HG02870 (cell line): ENCODE measurements at regions not wholly inside any gene's neighbourhood (a gene's known extent, or its start where the extent isn't known, plus 50 kb on each side); places are given as distances from the start of the nearest gene placed in this dataset.
A peak's percentile ranks its signal among the peaks of the same experiment; 100 is the strongest.
"Not testable (repeated sequence)": the region's sequence is repeated elsewhere in the genome, so short reads cannot be mapped to it uniquely, and the experiment has no call there.

Source experiments
- ATAC-seq: cut with Tn5 transposase; IDR thresholded peaks from one replicate; pipeline ENCODE4 v1.9.1; 2021; ENCODE audit warnings: mild to moderate bottlenecking, moderate library complexity; ENCODE audit not compliant: unreplicated experiment

DNA sequence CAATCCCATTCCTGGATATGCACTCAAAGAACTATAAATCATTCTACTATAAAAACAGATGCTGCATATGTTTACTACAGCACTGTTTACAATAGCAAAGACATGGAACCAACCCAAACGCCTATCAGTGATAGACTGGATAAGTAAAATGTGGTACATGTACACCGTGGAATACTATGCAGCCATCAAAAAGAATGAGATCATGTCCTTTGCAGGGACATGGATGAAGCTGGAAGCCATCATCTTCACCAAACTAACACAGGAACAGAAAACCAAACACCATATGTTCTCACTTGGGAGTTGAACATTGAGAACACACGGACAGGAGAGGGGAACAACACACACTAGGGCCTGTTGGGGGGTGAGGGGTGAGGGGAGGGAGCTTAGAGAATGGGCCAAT, 274.9 kb upstream of the KIAA1217 start:
- ATAC-seq = not testable (repeated sequence)

DNA sequence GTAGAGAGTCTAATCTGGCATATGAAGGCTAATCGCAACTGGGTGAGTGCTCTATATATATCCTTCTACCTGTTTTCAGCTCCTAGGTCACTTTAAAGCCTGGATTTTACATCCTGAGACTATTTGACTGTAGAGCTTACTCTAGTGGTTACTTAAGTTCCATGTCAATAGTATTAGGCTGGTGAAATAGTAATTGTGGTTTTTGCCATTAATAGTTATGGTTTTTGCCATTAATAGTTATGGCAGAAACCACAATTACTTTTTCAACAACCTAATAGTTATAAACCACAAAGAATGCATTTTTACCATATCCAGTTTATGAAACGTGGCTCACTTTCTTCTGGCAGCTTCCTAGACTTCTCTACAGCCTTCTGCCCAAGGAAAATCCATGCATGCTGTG, 263.1 kb upstream of the KIAA1217 start:
- ATAC-seq = no peak

DNA sequence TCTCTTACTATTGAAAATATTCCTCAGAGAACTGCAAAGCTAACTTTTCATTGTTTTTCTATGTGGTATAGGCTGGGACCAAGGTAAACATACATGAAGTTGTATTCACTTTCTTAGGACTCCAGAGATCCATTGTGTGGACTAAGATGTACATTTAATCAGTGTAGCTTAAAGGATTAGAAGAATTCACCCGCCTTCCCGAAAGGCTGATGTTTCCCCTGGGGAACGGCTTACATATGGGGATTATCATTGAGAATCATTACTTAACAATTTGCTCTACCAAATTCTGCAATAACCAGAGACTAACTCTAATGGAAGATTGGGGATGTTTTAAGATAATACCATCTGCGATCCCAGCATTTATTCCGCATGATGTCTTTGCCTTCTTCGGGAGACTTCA, 257.1 kb upstream of the KIAA1217 start:
- no peak for ATAC-seq

DNA sequence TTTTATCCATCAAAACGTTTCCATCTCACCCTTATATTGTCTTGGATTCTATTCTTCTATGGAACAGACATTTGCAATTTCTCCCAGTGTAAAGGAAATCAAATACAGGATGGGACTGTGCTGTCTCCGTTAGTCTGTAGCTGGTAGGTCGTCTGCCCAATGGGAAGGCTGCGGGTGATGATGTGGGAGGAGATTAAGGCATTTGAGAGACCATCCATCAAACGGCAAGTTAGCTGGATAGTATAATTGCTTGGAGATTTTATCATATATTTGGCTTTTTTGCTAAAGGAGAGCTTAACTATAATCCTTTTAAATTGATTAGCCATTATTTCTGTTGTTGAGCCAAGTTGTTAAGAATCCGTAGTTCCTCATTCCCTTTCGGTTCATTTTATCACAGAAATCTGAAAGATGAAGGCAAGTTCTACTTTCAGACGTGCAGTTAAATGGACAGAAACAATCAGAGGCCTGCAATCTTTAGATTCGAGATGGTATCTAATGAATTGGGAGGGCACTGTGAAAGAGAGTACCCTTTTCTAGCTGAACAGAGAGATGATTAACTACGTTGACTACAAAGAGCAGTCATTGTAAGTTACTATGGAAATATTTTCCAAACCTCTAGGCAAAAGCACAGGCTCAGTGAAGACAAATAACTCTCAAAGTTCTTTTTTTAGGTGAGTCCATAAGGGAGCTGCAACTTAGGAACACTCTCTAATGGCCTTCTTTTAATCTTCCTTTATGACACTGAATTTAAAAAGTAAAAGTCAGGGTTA, 253.3 kb upstream of the KIAA1217 start:
- ATAC-seq = no peak

DNA sequence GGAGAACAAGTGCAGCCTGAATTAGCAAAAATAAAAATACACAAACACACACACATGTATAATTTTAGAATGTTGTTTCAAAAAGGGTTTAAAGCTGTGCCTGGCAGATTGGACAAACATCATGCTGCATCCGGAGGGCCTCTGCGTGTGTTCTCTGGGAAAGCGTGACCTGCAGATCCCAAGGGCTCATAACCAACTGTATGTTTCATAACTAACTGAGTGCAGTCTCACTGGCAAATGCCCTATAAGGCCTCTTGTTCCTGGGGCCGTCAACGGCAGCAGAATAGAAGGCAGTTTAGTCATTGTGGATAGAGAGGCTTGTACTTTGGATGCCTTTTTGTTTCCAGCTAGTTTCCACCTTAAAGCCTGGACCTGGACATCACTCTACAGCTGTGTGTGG, 243.8 kb upstream of the KIAA1217 start:
- no peak for ATAC-seq

DNA sequence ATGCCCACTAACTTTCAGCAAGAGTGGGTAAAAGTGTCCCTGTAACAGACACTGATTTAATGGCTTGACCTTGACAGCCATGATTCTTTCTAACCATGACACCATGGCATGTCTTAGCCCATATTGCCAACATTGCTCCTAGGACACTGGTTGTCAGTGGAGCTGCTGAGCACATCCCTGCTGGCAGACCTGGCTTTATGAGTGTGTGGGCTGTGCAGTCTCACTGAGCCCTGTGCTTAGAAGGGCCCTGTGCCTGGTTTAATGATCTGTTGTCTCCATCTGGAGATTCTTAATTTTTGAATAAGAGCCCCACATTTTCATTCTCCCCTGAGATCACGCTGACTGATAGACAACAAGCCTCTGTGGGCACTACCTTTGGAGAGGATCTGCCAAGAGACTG, 243.1 kb upstream of the KIAA1217 start:
- no peak for ATAC-seq

DNA sequence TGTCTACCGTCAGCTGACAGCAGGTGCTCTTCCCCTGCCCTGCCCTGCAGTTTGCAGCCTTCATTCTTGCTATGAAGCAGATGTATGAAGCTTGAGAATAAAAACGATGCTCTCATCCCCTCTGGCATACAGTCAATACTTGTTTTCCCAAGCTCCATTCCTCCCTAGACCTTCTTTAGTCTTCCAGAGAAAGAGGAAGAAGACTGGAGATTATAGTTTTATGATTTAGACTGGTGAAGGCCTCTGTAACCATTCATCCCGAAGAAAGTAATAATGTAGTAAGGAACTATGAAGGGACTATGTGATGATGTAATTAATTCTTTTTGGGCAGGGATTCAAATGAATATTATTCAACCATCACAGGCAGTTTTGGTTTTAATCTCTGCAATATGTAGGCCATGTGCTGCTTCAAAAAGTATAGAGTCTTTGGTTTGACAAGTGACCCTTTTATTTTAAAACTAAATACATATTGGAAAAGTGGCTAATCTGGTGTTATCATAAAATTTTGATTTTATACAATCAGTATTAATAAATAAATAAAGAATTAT, 242.4 kb upstream of the KIAA1217 start:
- ATAC-seq = no peak

DNA sequence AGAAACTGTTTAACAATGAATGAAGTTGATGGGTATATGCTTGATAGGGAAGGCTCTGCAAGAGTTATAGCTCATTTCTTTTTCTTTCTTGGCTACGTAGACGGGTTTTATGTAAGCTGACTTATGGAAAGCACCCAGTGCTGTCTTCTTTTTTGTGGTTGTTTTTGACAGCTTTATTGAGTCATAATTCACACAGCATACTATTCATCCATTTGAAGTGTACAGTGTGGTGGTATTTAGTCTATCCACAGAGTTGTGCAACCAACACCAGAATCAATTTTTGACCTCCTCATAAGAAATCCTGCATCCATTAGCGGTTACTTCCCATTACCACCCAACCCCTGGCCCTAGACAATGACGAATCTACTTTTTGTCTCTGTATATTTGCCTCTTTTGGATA, 240.6 kb upstream of the KIAA1217 start:
- no peak for ATAC-seq

DNA sequence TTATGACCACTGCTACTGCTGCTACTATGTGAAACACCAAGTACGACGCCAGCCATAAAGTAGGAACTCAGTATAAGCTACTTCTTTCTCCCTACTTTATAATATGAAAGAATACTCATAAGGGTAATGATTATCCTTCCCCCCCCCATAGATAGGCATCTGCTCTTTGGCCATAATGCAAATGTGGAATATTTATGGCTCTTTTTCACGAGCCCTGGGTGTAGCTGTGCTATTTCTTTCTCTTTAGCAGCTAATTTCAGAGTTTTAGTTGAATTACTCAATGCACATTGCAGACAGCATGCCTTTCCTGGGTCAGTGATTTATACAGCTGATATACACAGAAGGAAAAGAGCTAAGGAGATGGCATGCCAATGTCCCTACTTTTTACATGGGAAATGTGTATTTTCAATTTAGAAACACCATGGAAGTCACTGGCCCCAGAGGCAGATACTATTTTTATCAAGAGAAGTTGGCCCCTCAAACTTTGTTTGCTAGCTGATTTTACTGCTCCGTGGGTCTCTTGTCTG, 234.1 kb upstream of the KIAA1217 start:
- ATAC-seq = no peak

DNA sequence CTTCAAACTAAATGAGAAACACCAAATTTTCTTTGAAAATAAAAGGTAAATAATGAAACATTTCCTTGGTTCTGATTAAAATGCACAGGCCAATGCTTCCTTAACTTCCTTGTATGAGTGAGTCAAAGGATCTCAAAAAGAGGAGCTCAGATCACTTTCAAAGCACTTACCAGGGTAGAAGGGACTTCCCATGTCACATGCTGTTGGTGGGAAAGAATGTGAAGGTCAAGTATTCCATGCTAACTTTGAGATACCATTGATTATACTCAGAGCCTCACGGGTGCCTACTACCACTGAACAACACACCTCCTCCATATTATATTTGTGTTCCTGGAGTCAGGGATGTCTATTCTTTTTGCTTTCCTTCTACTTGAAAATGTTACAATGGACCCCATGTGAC, 233.5 kb upstream of the KIAA1217 start:
- ATAC-seq = no peak

DNA sequence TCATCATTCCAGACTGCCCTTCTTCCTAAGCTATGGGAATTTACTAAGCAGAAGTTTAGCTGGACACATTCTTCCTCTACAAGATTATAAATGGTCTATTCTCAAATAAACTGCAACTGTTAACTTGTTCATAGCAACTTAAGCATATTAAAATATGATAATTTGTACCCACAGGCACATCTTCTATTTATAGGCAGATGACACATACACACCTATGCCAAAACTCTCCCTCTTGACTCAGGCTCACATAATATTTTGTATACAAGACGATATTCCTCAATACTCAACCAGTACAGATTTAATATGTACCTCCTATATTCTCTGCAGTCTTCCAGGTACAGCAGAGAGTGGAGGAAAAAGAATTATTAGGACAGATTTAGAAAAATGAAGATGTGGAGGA, 232.7 kb upstream of the KIAA1217 start:
- no peak for ATAC-seq

DNA sequence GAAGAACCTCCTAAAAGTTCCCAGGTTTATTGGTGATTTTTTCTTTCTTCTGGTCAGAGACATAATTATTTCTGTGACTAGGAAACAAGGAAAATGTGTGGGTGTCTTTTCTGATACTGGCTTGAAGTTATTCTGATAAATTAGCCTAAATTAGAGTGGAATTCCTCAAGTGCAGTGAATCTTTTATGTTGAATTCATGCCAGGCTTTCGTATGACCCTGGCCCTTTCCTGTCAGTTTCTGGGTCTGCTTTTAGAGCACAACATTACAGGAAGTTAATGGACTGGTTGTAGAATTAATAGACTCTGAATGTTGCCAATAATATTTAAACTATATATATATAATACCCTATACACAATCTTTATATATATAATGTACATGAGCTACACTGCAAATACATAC, 230.6 kb upstream of the KIAA1217 start:
- no peak for ATAC-seq

DNA sequence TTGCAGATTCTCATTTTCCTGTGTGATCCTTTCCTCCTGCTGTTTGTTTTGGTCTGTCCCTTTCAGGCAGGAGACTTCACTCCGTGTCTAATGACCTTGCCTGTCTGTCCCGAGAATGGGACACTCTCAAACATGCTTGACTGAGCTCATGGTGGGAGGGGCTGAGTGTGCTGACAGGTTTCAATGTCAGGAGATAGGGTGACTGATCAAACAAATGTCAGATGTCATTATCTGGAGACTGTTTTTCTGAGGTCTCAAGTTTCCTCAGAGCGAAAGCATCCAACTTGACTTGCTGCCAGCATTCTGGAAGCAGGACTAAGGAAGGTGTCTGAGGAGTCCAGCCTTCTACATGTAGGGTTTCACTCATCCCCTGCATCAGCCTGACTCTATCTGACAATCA, 228.8 kb upstream of the KIAA1217 start:
- no peak for ATAC-seq

DNA sequence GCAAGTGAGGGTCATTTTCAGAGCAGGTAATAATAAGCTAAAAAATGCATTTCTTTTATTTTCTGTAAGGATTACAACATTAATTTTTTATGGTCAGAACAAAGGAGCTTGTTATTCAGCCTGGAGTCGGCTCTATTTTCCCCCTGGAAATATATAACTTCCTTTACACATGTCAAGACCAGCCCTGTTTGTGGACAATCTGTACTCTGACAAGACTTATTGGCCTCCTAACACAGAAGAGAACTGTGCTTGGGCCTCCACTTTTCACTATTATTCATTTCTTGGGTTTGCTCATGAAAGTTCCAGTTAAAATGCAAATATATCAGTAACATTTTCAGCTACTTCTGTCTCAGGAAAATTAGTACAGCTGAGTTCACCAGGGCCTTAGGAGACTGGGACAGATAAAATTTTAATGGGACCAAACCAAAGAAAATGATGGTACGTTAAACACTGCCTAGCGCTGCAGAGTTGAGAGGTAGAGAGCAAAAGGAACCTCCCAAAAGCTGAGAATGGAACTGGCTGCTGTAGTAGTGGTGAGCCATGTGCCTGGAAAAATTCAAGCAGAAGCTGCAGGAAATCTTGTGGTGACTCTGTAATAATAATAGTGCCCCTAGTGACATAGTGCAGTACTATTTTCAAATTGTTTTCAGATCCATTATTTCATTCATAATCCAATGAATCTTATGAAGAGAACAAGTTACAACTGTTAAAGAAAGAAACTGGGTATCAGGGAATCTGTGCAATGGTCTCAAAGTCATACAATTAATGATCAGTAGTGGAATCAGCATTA, 227.2 kb upstream of the KIAA1217 start:
- ATAC-seq = no peak

DNA sequence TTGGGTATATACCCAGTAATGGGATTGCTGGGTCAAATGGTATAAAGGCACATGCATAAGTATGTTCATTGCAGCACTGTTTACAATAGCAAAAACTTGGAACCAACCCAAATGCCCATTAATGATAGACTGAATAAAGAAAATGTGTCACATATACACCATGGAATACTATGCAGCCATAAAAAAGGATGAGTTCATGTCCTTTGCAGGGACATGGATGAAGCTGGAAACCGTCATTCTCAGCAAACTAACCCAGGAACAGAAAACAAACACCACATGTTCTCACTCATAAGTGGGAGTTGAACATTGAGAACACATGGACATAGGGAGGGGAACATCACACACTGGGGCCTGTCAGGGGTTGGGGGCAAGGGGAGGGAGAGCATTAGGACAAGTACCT, 224.5 kb upstream of the KIAA1217 start:
- ATAC-seq = not testable (repeated sequence)

DNA sequence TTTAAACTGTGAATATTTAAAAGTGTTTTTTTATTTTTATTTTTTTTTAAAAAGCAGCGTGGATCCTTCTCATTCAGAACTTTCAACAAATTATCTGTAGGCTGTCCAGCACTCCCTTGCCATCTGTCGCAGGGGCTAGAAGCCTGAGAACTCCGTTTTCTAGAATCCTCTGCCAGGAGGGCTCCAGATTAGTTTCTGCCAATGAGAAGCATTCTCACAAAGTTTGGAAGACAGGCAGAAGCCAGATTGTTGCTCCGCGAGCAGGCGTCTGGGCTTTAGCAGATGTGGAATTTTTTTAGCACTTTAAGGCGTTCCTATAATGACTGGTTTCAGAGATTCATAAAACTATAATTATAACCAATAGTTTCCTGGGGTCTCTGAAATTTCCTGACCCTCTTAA, 220.9 kb upstream of the KIAA1217 start:
- ATAC-seq = no peak

DNA sequence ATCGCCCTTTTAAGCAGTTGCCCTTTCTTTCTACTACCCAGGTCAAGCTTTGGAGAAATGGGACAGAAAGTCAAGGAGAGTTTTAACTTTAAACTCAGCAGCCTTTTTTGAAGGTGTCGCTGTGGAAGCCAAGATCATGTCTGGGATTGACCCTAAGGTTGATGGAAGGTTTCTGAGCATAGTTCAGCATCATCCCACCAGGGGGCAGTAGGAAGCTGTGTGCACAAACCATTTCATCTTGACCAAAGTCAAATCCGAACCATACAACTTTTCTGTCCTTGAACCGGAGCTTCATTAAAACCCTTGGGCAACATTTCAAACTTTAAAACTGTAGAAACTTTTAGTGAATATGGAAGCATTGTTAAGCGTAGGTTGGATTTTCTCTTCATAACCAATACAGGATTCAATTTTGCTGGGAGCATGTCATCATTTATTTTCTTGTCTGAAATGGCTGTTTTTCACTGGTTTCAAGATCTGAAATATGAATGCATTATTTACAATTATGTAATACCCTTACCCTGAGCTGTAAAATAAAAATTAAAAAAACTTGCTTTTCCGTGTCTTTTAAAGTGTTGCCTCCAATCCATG, 214.4 kb upstream of the KIAA1217 start:
- peak; percentile 82 for ATAC-seq

DNA sequence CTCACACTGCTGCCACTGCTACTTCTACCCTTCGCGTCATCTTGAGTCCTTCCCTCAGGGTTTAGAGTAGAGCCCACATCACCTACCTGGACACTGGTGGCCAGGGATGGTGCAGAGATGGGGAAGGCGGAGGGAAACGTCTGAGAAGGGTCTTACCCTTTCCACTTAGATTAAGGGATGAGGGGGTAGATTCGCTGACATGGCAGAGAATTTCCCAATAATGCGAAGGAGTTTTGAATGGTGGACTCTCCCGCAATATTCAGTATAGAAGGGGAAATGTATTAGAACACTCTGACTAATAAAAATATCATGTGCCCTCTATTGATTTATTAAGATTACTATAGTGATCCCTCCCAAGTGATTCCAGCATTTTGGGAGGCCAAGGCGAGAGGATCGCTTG, 209.5 kb upstream of the KIAA1217 start:
- ATAC-seq = no peak

DNA sequence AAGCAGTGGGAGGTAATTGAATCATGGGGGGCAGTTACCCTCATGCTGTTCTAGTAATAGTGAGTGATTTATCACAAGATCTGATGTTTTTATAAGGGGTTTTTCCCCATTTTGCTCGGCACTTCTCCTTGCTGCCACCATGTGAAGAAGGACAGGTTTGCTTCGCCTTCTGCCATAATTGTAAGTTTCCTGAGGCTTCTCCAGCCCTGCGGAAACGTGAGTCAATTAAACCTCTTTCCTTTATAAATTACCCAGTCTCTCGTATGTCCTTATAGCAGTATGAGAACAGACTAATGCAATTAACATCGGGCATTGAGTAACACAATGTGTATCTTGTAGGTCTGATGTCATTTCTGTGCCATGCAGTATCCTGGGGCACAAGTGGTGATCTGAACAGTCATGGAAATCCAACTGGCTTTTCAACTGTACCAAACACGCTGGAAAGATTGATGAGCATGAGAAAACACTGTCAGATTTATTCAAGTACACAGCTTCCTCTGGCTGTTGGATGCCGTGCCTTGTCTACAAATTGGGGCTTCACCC, 208.6 kb upstream of the KIAA1217 start:
- ATAC-seq = no peak

DNA sequence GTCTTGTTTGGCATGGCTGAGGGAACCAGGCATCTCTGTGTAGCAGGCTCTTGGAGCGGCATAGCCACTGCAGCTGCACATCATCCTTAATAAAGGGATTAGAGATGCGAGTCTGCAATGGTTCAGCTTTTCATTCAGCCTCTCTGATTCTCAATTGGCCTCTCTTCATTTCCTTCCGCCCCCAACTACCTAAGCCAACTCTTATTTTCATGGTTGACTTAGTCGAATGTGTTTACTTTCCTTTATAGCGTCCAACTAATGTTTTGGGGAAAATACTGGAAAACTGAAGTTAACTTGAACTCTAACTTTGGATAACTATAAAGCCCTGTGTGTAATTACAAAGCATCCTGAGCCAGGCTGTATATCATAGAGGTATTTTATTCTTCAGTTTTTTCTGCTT, 202.2 kb upstream of the KIAA1217 start:
- ATAC-seq = no peak

DNA sequence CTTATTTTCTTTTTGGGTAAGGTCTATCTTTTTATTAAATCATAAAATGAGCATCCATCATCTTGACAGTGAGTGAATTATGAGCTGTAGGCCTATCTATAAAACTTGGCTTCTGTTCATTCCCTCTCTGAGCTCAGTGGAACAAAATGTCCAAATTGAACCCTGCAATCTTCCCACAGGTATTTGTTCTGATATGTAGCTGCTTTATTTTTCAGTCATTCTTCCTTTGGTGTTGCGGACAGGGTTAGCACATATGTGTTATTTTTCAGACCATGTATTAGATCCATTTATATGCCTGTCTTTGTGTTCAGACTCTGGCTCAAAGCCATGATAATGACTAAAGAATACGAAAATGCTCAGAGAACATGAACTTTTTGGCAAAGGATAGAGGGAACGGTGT, 201.6 kb upstream of the KIAA1217 start:
- no peak for ATAC-seq
